Activated naive CD4-positive, alpha-beta T cell treated with anti-CD3 and anti-CD28 coated beads for 36 hours (primary cell): ENCODE measurements at regions not wholly inside any gene's neighbourhood (a gene's known extent, or its start where the extent isn't known, plus 50 kb on each side); places are given as distances from the start of the nearest gene placed in this dataset.

Experiments
- CTCF ChIA-PET: fragments of 350-600 bp; sonication (Branson Sonifier 250); formaldehyde crosslinking; loops from one replicate; lab custom pipeline; 2021; ENCODE audit warnings: antibody characterized with exemption; lab: Charles Lee
- DNase-seq: peaks from one replicate; pipeline ENCODE4 v3.0.0-alpha.2; 2020
- H3K27ac Mint-ChIP-seq: one replicate; pipeline ENCODE4 v1.8.0; 2021; ENCODE audit warnings: mild to moderate bottlenecking, mixed read lengths
- H3K27me3 Mint-ChIP-seq: one replicate; pipeline ENCODE4 v1.8.0; 2021; ENCODE audit warnings: low read depth, mixed read lengths
- H3K36me3 Mint-ChIP-seq: one replicate; pipeline ENCODE4 v1.8.0; 2021; ENCODE audit warnings: low read depth, mixed read lengths
- H3K4me1 Mint-ChIP-seq: one replicate; pipeline ENCODE4 v1.8.0; 2021; ENCODE audit warnings: low read depth, mixed read lengths
- H3K4me3 Mint-ChIP-seq: one replicate; pipeline ENCODE4 v1.8.0; 2021; ENCODE audit warnings: mild to moderate bottlenecking, moderate library complexity, mixed read lengths
- H3K9me3 Mint-ChIP-seq: one replicate; pipeline ENCODE4 v1.8.0; 2021; ENCODE audit warnings: mixed read lengths
- intact Hi-C: fragments of 100-400 bp; cut with micrococcal nuclease; formaldehyde crosslinking; loops from one replicate; pipeline ENCODE4 v1.15.1; 2023

GRCh38 chr3:25166016-25166415 is 262.0 kb upstream of the RARB start:
- CTCF ChIA-PET, result no interaction called here
- Mint-ChIP-seq H3K4me3 (no peak overlapping the region), H3K9me3 (peaks cover 2% of the 10 kb centered on the region), H3K4me1 (no peaks in the 10 kb centered on the region), H3K27ac (no peak overlapping the region), H3K27me3 (no peaks in the 10 kb centered on the region), H3K36me3 (no peaks in the 10 kb centered on the region)
- intact Hi-C loops, result no loop called here
- no peak for DNase-seq

DNA sequence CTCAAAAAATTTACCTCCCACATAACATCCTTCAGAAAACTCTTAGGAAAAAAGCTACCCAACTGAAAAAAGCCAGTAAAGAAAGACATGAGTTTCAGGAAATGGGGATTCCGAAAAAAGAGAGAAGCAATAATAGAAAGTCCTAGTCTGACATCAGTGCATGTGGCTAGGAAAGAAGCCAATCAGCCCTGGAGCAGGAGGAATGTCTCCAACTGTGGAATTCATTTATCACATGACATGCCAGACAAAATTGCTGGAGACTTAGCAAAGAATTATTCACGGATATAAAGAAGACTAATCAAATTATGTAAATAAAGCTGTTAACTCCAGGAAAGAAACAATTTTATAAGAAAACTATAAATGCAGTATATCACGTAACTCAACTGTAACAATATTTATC is 258.9 kb upstream of the RARB start:
- no peaks in the 10 kb centered on the region for H3K36me3 Mint-ChIP-seq
- H3K4me3 Mint-ChIP-seq, result no peak overlapping the region
- no peaks in the 10 kb centered on the region for H3K27me3 Mint-ChIP-seq
- DNase-seq, result no peak
- no peak overlapping the region for H3K27ac Mint-ChIP-seq
- peaks cover 2% of the 10 kb centered on the region for H3K9me3 Mint-ChIP-seq
- H3K4me1 Mint-ChIP-seq, result no peaks in the 10 kb centered on the region
- CTCF ChIA-PET, result no interaction called here
- intact Hi-C loops, result no loop called here

DNA sequence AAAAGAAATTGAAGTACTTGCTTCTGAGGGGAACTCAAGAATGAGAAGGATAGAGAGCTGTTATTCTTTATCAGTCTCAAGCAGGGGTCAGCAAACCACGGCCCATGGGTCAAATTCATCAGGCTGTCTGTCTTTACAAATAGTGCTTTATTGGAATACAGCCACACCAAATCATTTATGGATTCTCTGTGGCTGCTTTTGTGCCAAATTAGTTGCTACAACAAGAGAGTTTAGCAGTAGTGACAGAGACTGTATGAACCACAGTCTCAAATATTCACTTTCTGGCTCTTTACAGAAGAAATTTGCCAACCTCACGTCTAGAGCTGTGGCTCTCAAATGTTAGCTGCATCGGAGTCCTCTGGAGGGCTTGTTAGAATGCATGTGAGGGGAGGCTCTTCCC is 258.0 kb upstream of the RARB start:
- H3K27me3 Mint-ChIP-seq, result no peaks in the 10 kb centered on the region
- no peaks in the 10 kb centered on the region for H3K36me3 Mint-ChIP-seq
- no peak for DNase-seq
- H3K4me3 Mint-ChIP-seq, result no peak overlapping the region
- intact Hi-C loops, result no loop called here
- H3K4me1 Mint-ChIP-seq, result no peaks in the 10 kb centered on the region
- no peaks in the 10 kb centered on the region for H3K9me3 Mint-ChIP-seq
- CTCF ChIA-PET, result no interaction called here
- H3K27ac Mint-ChIP-seq, result no peak overlapping the region

- Mint-ChIP-seq H3K36me3 (no peaks in the 10 kb centered on the region), H3K4me1 (no peaks in the 10 kb centered on the region), H3K27me3 (no peaks in the 10 kb centered on the region)
Measured at GRCh38 chr3:25171118-25171807, 256.8 kb upstream of the RARB start.

GRCh38 chr3:25171897-25172296 is 256.2 kb upstream of the RARB start:
- intact Hi-C loops, result no loop called here
- CTCF ChIA-PET, result no interaction called here
- no peaks in the 10 kb centered on the region for H3K4me1 Mint-ChIP-seq
- no peak overlapping the region for H3K27ac Mint-ChIP-seq
- no peaks in the 10 kb centered on the region for H3K9me3 Mint-ChIP-seq
- no peak overlapping the region for H3K4me3 Mint-ChIP-seq
- DNase-seq, result no peak
- no peaks in the 10 kb centered on the region for H3K27me3 Mint-ChIP-seq
- no peaks in the 10 kb centered on the region for H3K36me3 Mint-ChIP-seq

More at GRCh38 chr3:25171118-25171807, 256.8 kb upstream of the RARB start:
- intact Hi-C loops, result no loop called here
- DNase-seq, result no peak
- CTCF ChIA-PET, result no interaction called here
- no peak overlapping the region for H3K4me3 Mint-ChIP-seq
- no peaks in the 10 kb centered on the region for H3K9me3 Mint-ChIP-seq
- H3K27ac Mint-ChIP-seq, result no peak overlapping the region

GRCh38 chr3:25173606-25174005 is 254.5 kb upstream of the RARB start:
- no peaks in the 10 kb centered on the region for H3K27me3 Mint-ChIP-seq
- intact Hi-C loops, result no loop called here
- CTCF ChIA-PET, result no interaction called here
- no peak overlapping the region for H3K27ac Mint-ChIP-seq
- no peak overlapping the region for H3K4me3 Mint-ChIP-seq
- no peaks in the 10 kb centered on the region for H3K9me3 Mint-ChIP-seq
- H3K36me3 Mint-ChIP-seq, result no peaks in the 10 kb centered on the region
- H3K4me1 Mint-ChIP-seq, result no peaks in the 10 kb centered on the region
- DNase-seq, result no peak

DNA sequence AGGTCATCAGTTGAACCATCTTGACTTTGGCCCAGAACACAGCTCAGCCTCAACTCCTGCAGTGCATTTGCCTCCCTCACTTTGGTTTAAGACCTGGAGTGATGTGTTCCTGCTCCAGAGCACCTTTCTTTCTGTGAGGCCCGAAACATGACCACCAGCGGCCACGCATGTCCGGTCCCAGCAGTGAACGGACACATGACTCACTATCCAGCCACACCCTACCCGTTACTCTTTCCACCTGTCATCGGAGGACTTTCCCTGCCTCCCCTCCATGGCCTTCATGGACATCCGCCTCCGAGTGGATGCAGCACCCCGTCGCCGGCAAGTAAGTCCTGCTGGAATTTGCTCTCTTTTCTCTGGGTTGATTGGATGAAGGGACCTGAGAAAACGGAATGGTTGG is 253.8 kb upstream of the RARB start:
- Mint-ChIP-seq H3K9me3 (no peaks in the 10 kb centered on the region), H3K27ac (no peak overlapping the region)

DNA sequence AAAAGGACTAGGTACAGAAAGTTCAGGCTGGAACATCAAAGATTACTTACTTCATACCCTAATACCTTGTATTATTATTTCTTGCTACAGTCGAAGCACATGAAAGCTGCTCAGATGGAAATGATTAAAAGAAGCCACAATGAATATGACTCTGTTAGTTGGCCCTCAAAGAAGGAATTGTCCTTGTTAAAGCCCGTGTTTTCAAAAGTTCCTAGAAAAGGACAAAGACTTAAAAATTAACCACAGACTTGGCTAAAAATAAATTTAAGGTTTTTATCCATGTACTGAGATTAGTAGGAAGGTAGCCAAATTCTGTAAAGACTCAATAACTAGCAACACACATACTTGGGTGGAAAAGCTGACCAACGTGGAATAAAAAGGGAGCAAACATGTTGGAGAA is 251.0 kb upstream of the RARB start:
- intact Hi-C loops, result no loop called here
- H3K4me1 Mint-ChIP-seq, result no peaks in the 10 kb centered on the region

More for the DNA sequence above, 253.8 kb upstream of the RARB start:
- no peaks in the 10 kb centered on the region for H3K4me1 Mint-ChIP-seq
- intact Hi-C loops, result no loop called here
- DNase-seq, result no peak
- CTCF ChIA-PET, result no interaction called here
- H3K4me3 Mint-ChIP-seq, result no peak overlapping the region
- no peaks in the 10 kb centered on the region for H3K27me3 Mint-ChIP-seq
- H3K36me3 Mint-ChIP-seq, result no peaks in the 10 kb centered on the region

DNA sequence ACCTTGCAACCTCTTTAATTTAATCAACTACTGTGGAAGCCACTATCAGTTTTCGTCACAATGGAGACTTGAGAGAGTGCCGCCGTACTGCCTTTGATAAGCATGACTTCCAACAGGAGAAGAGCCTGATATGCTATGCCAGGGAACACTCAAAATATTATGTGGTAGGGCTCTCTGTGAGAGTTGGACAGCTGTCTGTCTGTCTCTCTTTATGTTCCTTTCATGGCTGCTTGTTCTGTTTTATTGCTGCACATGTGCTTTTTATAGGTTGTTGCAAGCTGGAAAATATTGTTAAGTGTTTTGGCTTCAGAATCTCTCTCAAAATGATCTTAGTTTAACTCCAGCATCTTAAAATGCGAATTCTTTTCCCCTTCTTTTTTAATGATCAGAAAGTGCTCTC is 249.4 kb upstream of the RARB start:
- intact Hi-C loops, result no loop called here
- DNase-seq, result no peak
- Mint-ChIP-seq H3K4me3 (no peak overlapping the region), H3K27ac (no peak overlapping the region), H3K4me1 (no peaks in the 10 kb centered on the region), H3K36me3 (no peaks in the 10 kb centered on the region), H3K27me3 (no peaks in the 10 kb centered on the region), H3K9me3 (no peaks in the 10 kb centered on the region)
- CTCF ChIA-PET, result no interaction called here

More for the DNA sequence above, 251.0 kb upstream of the RARB start:
- Mint-ChIP-seq H3K27ac (no peak overlapping the region), H3K27me3 (no peaks in the 10 kb centered on the region), H3K4me3 (no peak overlapping the region), H3K9me3 (no peaks in the 10 kb centered on the region), H3K36me3 (no peaks in the 10 kb centered on the region)
- CTCF ChIA-PET, result no interaction called here
- DNase-seq, result no peak

GRCh38 chr3:25181096-25181495 is 247.0 kb upstream of the RARB start:
- Mint-ChIP-seq H3K27me3 (no peaks in the 10 kb centered on the region), H3K4me1 (no peaks in the 10 kb centered on the region), H3K27ac (no peak overlapping the region), H3K4me3 (no peak overlapping the region), H3K9me3 (no peaks in the 10 kb centered on the region), H3K36me3 (no peaks in the 10 kb centered on the region)
- intact Hi-C loops, result no loop called here
- DNase-seq, result no peak
- CTCF ChIA-PET, result no interaction called here

- Mint-ChIP-seq H3K27ac (no peak overlapping the region), H3K4me1 (no peaks in the 10 kb centered on the region), H3K27me3 (no peaks in the 10 kb centered on the region), H3K9me3 (no peaks in the 10 kb centered on the region), H3K4me3 (no peak overlapping the region), H3K36me3 (no peaks in the 10 kb centered on the region)
- DNase-seq, result no peak
- intact Hi-C loops, result no loop called here
- CTCF ChIA-PET, result no interaction called here
Measured at GRCh38 chr3:25182794-25183193, 245.3 kb upstream of the RARB start.

GRCh38 chr3:25184641-25185250 is 243.3 kb upstream of the RARB start:
- H3K4me1 Mint-ChIP-seq, result no peaks in the 10 kb centered on the region
- no peaks in the 10 kb centered on the region for H3K27me3 Mint-ChIP-seq
- intact Hi-C loops, result no loop called here
- no peak overlapping the region for H3K27ac Mint-ChIP-seq
- H3K9me3 Mint-ChIP-seq, result no peaks in the 10 kb centered on the region
- CTCF ChIA-PET, result no interaction called here
- DNase-seq, result no peak
- H3K4me3 Mint-ChIP-seq, result no peak overlapping the region
- no peaks in the 10 kb centered on the region for H3K36me3 Mint-ChIP-seq

DNA sequence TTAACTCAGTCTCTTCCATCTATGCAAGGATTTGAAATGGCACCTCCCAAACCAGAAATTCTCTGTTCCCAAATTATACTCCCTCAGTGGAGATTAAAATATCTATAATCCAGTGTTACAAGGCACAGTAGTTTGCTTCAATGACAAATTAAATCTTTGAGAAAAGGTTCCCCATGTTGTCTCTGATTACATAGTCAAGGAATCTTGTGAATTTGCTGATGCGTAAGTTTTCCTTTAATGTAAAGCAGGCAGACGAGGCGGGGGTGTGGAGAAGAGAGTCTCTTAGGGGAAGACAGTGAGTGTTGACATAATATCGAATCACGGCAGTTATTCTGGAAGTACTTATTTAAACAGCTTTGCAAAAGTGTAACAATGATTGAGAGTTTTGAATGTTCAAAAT is 236.4 kb upstream of the RARB start:
- no peaks in the 10 kb centered on the region for H3K36me3 Mint-ChIP-seq
- H3K4me3 Mint-ChIP-seq, result no peak overlapping the region
- H3K4me1 Mint-ChIP-seq, result no peaks in the 10 kb centered on the region
- no peaks in the 10 kb centered on the region for H3K27me3 Mint-ChIP-seq
- CTCF ChIA-PET, result no interaction called here
- no peak for DNase-seq
- H3K27ac Mint-ChIP-seq, result no peak overlapping the region
- intact Hi-C loops, result no loop called here
- H3K9me3 Mint-ChIP-seq, result peaks cover 2% of the 10 kb centered on the region
